ENCODE measurements at regions not wholly inside any gene's neighbourhood (a gene's known extent, or its start where the extent isn't known, plus 50 kb on each side); places are given as distances from the start of the nearest gene placed in this dataset.

- Histone ChIP-seq H3K9ac (ENCODE audit: low read length) (no peak overlapping the region), H3K9me3 (ENCODE audit: insufficient read depth, low read depth, low read length) (no peaks in the 10 kb centered on the region), H4K20me1 (ENCODE audit: insufficient read depth, low read length) (no peaks in the 10 kb centered on the region), H3K4me3 (ENCODE audit: insufficient read depth, low read depth, low read length) (no peak overlapping the region), H3K27me3 (ENCODE audit: insufficient read depth, low read length) (no peaks in the 10 kb centered on the region), H3K27ac (ENCODE audit: low read depth, low read length) (no peak overlapping the region), H3K4me1 (ENCODE audit: insufficient read depth, low read length) (no peaks in the 10 kb centered on the region), H3K4me2 (ENCODE audit: low read length) (no peak overlapping the region), H2AFZ (ENCODE audit: low read depth, low read length) (no peak overlapping the region), H3K79me2 (ENCODE audit: insufficient read depth, low read length) (no peaks in the 10 kb centered on the region), H3K36me3 (ENCODE audit: insufficient read depth, low read length) (no peaks in the 10 kb centered on the region)
- peaks cover 3% of the 10 kb centered on the region for H3K4me1 Mint-ChIP-seq (ENCODE audit: low read depth, unreplicated experiment)
- H3K27ac Mint-ChIP-seq (ENCODE audit: unreplicated experiment) = no peak overlapping the region
- no peaks in the 10 kb centered on the region for H3K27me3 Mint-ChIP-seq (ENCODE audit: low read depth, unreplicated experiment)
- DNase-seq (ENCODE audit: low read depth) (no peak), FAIRE-seq (no peak)
- H3K36me3 Mint-ChIP-seq (ENCODE audit: low read depth, unreplicated experiment) = no peaks in the 10 kb centered on the region
- H3K9me3 Mint-ChIP-seq (ENCODE audit: unreplicated experiment) = peaks cover 6% of the 10 kb centered on the region
- TF ChIP-seq EZH2 (IDR thresholded peaks at IDR 0.05; ENCODE audit: insufficient read depth, low read length) = no peak
- TF ChIP-seq CTCF (IDR thresholded peaks at IDR 0.05; ENCODE audit: insufficient read depth, low read depth, low read length) = no peak
- no peak overlapping the region for H3K4me3 Mint-ChIP-seq (ENCODE audit: unreplicated experiment)
These were observed 324.0 kb downstream of the DIPK2A start for GRCh38 chr3:144295613-144296012.

GRCh38 chr3:144296808-144297207, 325.2 kb downstream of the DIPK2A start:
- no peaks in the 10 kb centered on the region for H3K9me3 Mint-ChIP-seq (ENCODE audit: unreplicated experiment)
- H3K4me1 Mint-ChIP-seq (ENCODE audit: low read depth, unreplicated experiment) = peaks cover 4% of the 10 kb centered on the region
- no peaks in the 10 kb centered on the region for H3K9me3 ChIP-seq (ENCODE audit: insufficient read depth, low read depth, low read length)
- H3K27ac Mint-ChIP-seq (ENCODE audit: unreplicated experiment) = no peak overlapping the region
- H3K4me1 ChIP-seq (ENCODE audit: insufficient read depth, low read length) = no peaks in the 10 kb centered on the region
- no peak overlapping the region for H3K4me2 ChIP-seq (ENCODE audit: low read length)
- TF ChIP-seq EZH2 (IDR thresholded peaks at IDR 0.05; ENCODE audit: insufficient read depth, low read length) (no peak), CTCF (IDR thresholded peaks at IDR 0.05; ENCODE audit: insufficient read depth, low read depth, low read length) (no peak)
- no peak overlapping the region for H2AFZ ChIP-seq (ENCODE audit: low read depth, low read length)
- no peaks in the 10 kb centered on the region for H3K36me3 ChIP-seq (ENCODE audit: insufficient read depth, low read length)
- no peak for DNase-seq (ENCODE audit: low read depth)
- no peaks in the 10 kb centered on the region for H3K36me3 Mint-ChIP-seq (ENCODE audit: low read depth, unreplicated experiment)
- no peak for FAIRE-seq
- H3K27me3 Mint-ChIP-seq (ENCODE audit: low read depth, unreplicated experiment) = no peaks in the 10 kb centered on the region
- H3K4me3 ChIP-seq (ENCODE audit: insufficient read depth, low read depth, low read length) = no peak overlapping the region
- H3K27ac ChIP-seq (ENCODE audit: low read depth, low read length) = no peak overlapping the region
- no peak overlapping the region for H3K4me3 Mint-ChIP-seq (ENCODE audit: unreplicated experiment)
- no peaks in the 10 kb centered on the region for H3K79me2 ChIP-seq (ENCODE audit: insufficient read depth, low read length)
- H4K20me1 ChIP-seq (ENCODE audit: insufficient read depth, low read length) = no peaks in the 10 kb centered on the region
- H3K9ac ChIP-seq (ENCODE audit: low read length) = no peak overlapping the region
- H3K27me3 ChIP-seq (ENCODE audit: insufficient read depth, low read length) = no peaks in the 10 kb centered on the region

GRCh38 chr3:144301863-144302262, 330.2 kb downstream of the DIPK2A start:
- no peak overlapping the region for H3K9ac ChIP-seq (ENCODE audit: low read length)
- H3K27ac ChIP-seq (ENCODE audit: low read depth, low read length) = no peak overlapping the region
- no peaks in the 10 kb centered on the region for H3K4me1 ChIP-seq (ENCODE audit: insufficient read depth, low read length)
- Mint-ChIP-seq H3K27me3 (ENCODE audit: low read depth, unreplicated experiment) (no peaks in the 10 kb centered on the region), H3K4me3 (ENCODE audit: unreplicated experiment) (no peak overlapping the region), H3K27ac (ENCODE audit: unreplicated experiment) (no peak overlapping the region), H3K36me3 (ENCODE audit: low read depth, unreplicated experiment) (no peaks in the 10 kb centered on the region), H3K9me3 (ENCODE audit: unreplicated experiment) (peaks cover 3% of the 10 kb centered on the region), H3K4me1 (ENCODE audit: low read depth, unreplicated experiment) (peaks cover 1% of the 10 kb centered on the region)
- no peaks in the 10 kb centered on the region for H3K36me3 ChIP-seq (ENCODE audit: insufficient read depth, low read length)
- no peaks in the 10 kb centered on the region for H3K9me3 ChIP-seq (ENCODE audit: insufficient read depth, low read depth, low read length)
- DNase-seq (ENCODE audit: low read depth) (no peak), FAIRE-seq (no peak)
- TF ChIP-seq CTCF (IDR thresholded peaks at IDR 0.05; ENCODE audit: insufficient read depth, low read depth, low read length) (no peak), EZH2 (IDR thresholded peaks at IDR 0.05; ENCODE audit: insufficient read depth, low read length) (no peak)
- no peak overlapping the region for H2AFZ ChIP-seq (ENCODE audit: low read depth, low read length)
- H3K27me3 ChIP-seq (ENCODE audit: insufficient read depth, low read length) = no peaks in the 10 kb centered on the region
- no peaks in the 10 kb centered on the region for H4K20me1 ChIP-seq (ENCODE audit: insufficient read depth, low read length)
- H3K4me3 ChIP-seq (ENCODE audit: insufficient read depth, low read depth, low read length) = no peak overlapping the region
- H3K79me2 ChIP-seq (ENCODE audit: insufficient read depth, low read length) = no peaks in the 10 kb centered on the region
- no peak overlapping the region for H3K4me2 ChIP-seq (ENCODE audit: low read length)

Measured in astrocyte (in vitro differentiated cells and primary cell).